ENCODE measurements at regions not wholly inside any gene's neighbourhood (a gene's known extent, or its start where the extent isn't known, plus 50 kb on each side); places are given as distances from the start of the nearest gene placed in this dataset.

GRCh38 chr16:87070657-87071056 lies 246.5 kb downstream of the C16orf95 start:
- TF ChIP-seq EZH2 (IDR thresholded peaks at IDR 0.05; ENCODE audit: insufficient read depth, poor library complexity, severe bottlenecking) (no peak), EZH2phosphoT487 (IDR thresholded peaks at IDR 0.05; ENCODE audit: insufficient read depth, low read depth) (no peak)

Measured in GM23248 (cell line).